Fibroblast of lung (primary cell): ENCODE measurements at regions not wholly inside any gene's neighbourhood (a gene's known extent, or its start where the extent isn't known, plus 50 kb on each side); places are given as distances from the start of the nearest gene placed in this dataset.

ENCODE experiments used
- CTCF ChIP-seq, 2 donors: IDR thresholded peaks in 1 of 2; conservative IDR thresholded peaks in 1 of 2; 1 replicate in 1 of 2; 2 replicates in 1 of 2; pipeline ENCODE4 v1.5.1; 2011 to 2012; ENCODE audit warnings: low read length in 2 of 2, control low read depth in 1 of 2, inconsistent platforms in 1 of 2, low read depth in 1 of 2, mild to moderate bottlenecking in 1 of 2
- EZH2 ChIP-seq: IDR thresholded peaks from 2 replicates; pipeline ENCODE4 v1.5.1; 2012; ENCODE audit warnings: low read length, control low read depth, mild to moderate bottlenecking; ENCODE audit errors: missing control alignments

GRCh38 chr3:152586974-152587373 lies 248.0 kb upstream of the P2RY1 start:
- TF ChIP-seq CTCF (conservative IDR thresholded peaks at IDR 0.05 in 1 of 2, IDR thresholded peaks at IDR 0.05 in 1 of 2; ENCODE audit: low read depth in 1 of 2, low read length in 2 of 2) (no peak), EZH2 (no peak)
